Heart right ventricle (tissue), 16 donors: ENCODE measurements at regions not wholly inside any gene's neighbourhood (a gene's known extent, or its start where the extent isn't known, plus 50 kb on each side); places are given as distances from the start of the nearest gene placed in this dataset.

Experiments used
- ATAC-seq, 8 donors: fragments of 200-7000 bp; cut with Tn5 transposase; one replicate each; pipeline ENCODE4 v1.9.1; 2020; ENCODE audit warnings: mild to moderate bottlenecking in 8 of 8, moderate library complexity in 8 of 8, moderate number of reproducible peaks in 1 of 8
- DNase-seq, 2 donors: peaks; one replicate each; pipeline ENCODE4 v3.0.0-alpha.2; 2020
- H3K27ac ChIP-seq, 10 donors: fragments of 200-600 bp; sonication (generic) in 2 of 10; one replicate each; pipeline versions ENCODE4 v1.5.0 to v1.8.0; 2020 to 2022; ENCODE audit warnings: mild to moderate bottlenecking in 3 of 10
- H3K27me3 ChIP-seq, 7 donors: fragments of 200-600 bp; one replicate each; pipeline ENCODE4 v1.8.0; 2021 to 2022; ENCODE audit warnings: mild to moderate bottlenecking in 2 of 7
- H3K36me3 ChIP-seq, 9 donors: fragments of 200-600 bp; sonication (generic) in 1 of 9; one replicate each; pipeline versions ENCODE4 v1.5.0 to v1.8.0; 2020 to 2022; ENCODE audit warnings: mild to moderate bottlenecking in 2 of 9
- H3K4me1 ChIP-seq, 9 donors: fragments of 200-600 bp; sonication (generic) in 1 of 9; one replicate each; pipeline versions ENCODE4 v1.5.0 to v1.8.0; 2020 to 2022; ENCODE audit warnings: mild to moderate bottlenecking in 4 of 9
- H3K4me3 ChIP-seq, 10 donors: fragments of 200-600 bp; sonication (generic) in 2 of 10; one replicate each; pipeline versions ENCODE4 v1.5.0 to v1.8.0; 2020 to 2022; ENCODE audit warnings: mild to moderate bottlenecking in 7 of 10, moderate library complexity in 2 of 10
- H3K9me3 ChIP-seq, 11 donors: fragments of 200-600 bp in 10 of 11; sonication (generic) in 2 of 11; one replicate each; pipeline versions ENCODE4 v1.5.0 to v1.8.0; 2013 to 2022; ENCODE audit warnings: mild to moderate bottlenecking in 2 of 11, control low read depth in 1 of 11, moderate library complexity in 1 of 11
- WGBS, 2 donors: extraction: QIAGEN DNeasy Blood & Tissue Kit; methylation state at CpG; one replicate each; pipeline ENCODE4 v1.1.7; 2013; ENCODE audit warnings: inconsistent platforms in 1 of 2; 5-methylcytosine and 5-hydroxymethylcytosine counted together
- intact Hi-C, 10 donors: fragments of 100-400 bp; cut with DNase I; formaldehyde crosslinking; loops; one replicate each; pipeline versions ENCODE4 v1.11.1 to v1.14.2; 2022
- TF ChIP-seq, protein P1 (sequence below), 9 donors: fragments of 200-600 bp; sonication (generic) in 2 of 9; IDR thresholded peaks; one replicate each; pipeline versions ENCODE4 v1.5.0 to v1.8.0; 2021 to 2022; ENCODE audit warnings: antibody characterized with exemption in 9 of 9, mild to moderate bottlenecking in 5 of 9, moderate library complexity in 1 of 9
- donor health status: Arrhythmogenic right ventricular cardiomyopathy.
- donor health status: ischemic (EF 13 %, LVEDD 7.1; RV severe dilation, severe dysfunction).
- donor health status: healthy with polysubstance abuse.
- donor health status: DM: no; HTN: yes; CAD: no.
- donor health status: DM: no; HTN: no; CAD: no.
- donor health status: ischemic (EF 25% LVEDD 6.9; RV normal size, moderate dysfunction).
- donor health status: ischemic (EF 25% LVEDD 5.7; RV mildly dilated, moderate dysfunction).
- donor health status: healthy.
- donor health status: DM: yes; HTN: yes; CAD: no.
- donor health status: Ischemic cardiomyopathy.
- donor health status: ischemic (EF 35%, LVEDD 5.7; RV mildly dilated, moderate dysfunction).
- donor health status: nonischemic (EF 11% LVEDD 7.7; RV severe dilation, severe dysfunction).
- donor health status: DM: yes; HTN: yes; CAD: no.
- donor health status: PGD.
- donor health status: ischemic (EF 29% LVEDD 5.4; RV normal size, mild dysfunction).
- donor health status: nonischemic (EF 23%, LVEDD 6.1; RV moderate dilation, normal function).

DNA sequence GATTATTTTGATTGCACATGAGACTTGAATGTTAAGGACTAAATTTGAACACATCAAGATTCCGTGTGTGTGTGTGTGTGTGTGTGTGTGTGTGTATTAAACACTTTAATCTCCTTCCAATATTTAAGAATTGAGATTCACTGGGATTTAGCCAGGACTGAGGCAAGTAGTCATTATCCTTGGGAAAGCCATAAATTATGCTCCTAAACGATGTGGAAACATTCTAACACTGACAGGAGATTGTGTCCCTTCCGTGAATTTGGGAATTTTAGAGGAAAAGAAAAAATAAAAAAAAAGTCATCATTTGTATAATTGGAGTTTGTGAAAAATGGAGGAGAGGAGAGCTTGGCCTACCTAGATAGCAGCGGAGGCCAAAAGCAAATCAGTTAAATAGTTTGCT, 212.9 kb downstream of the DUSP6 start:
- intact Hi-C loops = loop anchor here in 1 of 10 donors (5.0 kb wide), 1 partner anchor 213 kb away; the partner anchor contains the start of gene DUSP6

DNA sequence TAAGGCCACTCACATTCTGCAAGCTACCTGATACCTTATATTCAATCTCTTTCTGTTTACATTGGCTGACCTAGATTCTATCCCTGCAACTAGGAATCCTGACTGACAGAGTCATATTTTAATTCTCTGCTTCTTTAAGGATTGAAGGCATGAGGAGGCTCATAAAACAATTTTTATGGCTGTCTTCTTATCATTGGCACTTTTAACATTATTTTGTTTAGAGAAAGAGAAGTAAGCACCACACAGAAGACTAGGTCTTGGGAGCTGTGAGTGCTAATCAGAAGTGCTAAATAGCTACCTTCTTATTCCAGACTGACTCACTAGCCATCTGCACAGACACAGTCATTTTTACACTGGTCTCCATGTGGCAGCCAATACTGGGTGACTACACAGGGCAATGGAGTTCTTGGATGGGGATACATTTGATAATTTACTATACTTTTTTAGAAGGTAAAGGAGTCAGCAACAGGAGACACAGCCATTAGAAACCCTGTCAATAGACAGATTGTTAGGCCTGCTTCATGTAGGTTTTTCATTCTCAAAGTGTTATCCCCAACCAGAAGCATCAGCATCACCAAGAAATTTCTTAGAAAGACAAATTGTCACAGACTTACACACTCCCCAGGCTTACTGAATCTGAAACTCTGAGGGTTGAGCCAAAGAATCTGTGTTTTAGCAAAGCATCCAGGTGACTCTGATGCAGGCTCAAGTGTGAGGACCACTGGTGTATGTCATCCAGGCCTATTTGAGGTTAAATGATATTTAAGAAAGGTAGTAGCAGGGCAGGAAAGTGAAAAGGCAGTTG, 214.1 kb downstream of the DUSP6 start:
- H3K4me1 ChIP-seq = peaks cover 0 to 43% (median 18%) of the 10 kb centered on the region in 9 donors
- H3K27ac ChIP-seq = peak overlapping the region in 1 of 10 donors; percentile 1
- TF ChIP-seq, protein P1, sequence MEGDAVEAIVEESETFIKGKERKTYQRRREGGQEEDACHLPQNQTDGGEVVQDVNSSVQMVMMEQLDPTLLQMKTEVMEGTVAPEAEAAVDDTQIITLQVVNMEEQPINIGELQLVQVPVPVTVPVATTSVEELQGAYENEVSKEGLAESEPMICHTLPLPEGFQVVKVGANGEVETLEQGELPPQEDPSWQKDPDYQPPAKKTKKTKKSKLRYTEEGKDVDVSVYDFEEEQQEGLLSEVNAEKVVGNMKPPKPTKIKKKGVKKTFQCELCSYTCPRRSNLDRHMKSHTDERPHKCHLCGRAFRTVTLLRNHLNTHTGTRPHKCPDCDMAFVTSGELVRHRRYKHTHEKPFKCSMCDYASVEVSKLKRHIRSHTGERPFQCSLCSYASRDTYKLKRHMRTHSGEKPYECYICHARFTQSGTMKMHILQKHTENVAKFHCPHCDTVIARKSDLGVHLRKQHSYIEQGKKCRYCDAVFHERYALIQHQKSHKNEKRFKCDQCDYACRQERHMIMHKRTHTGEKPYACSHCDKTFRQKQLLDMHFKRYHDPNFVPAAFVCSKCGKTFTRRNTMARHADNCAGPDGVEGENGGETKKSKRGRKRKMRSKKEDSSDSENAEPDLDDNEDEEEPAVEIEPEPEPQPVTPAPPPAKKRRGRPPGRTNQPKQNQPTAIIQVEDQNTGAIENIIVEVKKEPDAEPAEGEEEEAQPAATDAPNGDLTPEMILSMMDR (IDR thresholded peaks at IDR 0.05) = no peak
- no peak for ATAC-seq
- no peaks in the 10 kb centered on the region for H3K9me3 ChIP-seq
- DNase-seq = no peak
- no peaks in the 10 kb centered on the region for H3K36me3 ChIP-seq
- intact Hi-C loops = loop anchor here in 1 of 10 donors (5.0 kb wide), 1 partner anchor 214 kb away; the partner anchor contains the start of gene DUSP6
- H3K4me3 ChIP-seq = no peak overlapping the region
- no peaks in the 10 kb centered on the region for H3K27me3 ChIP-seq

More for the DNA sequence above, 212.9 kb downstream of the DUSP6 start:
- Histone ChIP-seq H3K4me3 (no peak overlapping the region), H3K4me1 (peaks cover 0 to 36% (median 15%) of the 10 kb centered on the region in 9 donors), H3K27ac (peak overlapping the region in 2 of 10 donors; percentile 35 to 72), H3K36me3 (no peaks in the 10 kb centered on the region), H3K27me3 (no peaks in the 10 kb centered on the region), H3K9me3 (no peaks in the 10 kb centered on the region)
- no peak for ATAC-seq
- DNase-seq = no peak
- 91% methylated on average over 4 of the region's 4 CpGs for WGBS, 2 donors
- TF ChIP-seq, protein P1 (IDR thresholded peaks at IDR 0.05) = no peak

DNA sequence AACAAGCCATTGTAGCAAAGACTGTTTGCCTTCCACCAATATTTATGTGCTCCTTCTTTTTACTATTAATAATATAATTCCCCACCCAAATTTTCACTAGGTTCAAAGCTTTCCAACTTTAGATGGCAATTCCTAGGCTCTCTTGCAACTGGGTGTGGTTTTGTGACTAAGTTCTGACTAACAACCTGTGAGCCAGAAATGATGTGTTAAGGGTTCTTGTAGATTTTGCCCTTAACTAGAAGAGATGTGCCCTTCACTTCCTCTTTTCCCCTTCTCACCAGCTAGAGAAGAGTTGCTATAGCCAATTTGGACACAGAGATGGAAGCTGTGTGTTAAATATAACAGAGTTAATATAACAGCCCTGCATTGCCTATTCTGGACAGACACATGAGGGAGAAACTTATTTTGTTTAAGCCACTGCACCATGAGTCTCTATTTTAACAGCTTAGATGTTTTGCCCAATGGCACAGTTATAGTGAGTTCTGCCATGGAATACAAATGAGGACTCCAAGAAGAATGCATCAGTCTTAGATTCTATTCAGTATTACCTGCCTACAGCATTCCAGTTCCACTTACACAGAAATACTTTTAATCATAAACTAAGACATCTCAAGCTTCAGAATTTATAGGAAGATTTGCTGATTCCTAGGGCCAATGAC, 216.2 kb downstream of the DUSP6 start:
- peak in 1 of 8 donors; percentile 32 for ATAC-seq
- Histone ChIP-seq H3K27me3 (no peaks in the 10 kb centered on the region), H3K27ac (no peak overlapping the region), H3K36me3 (no peaks in the 10 kb centered on the region), H3K9me3 (no peaks in the 10 kb centered on the region), H3K4me1 (peaks cover 0 to 24% (median 11%) of the 10 kb centered on the region in 9 donors), H3K4me3 (no peak overlapping the region)
- no peak for DNase-seq
- intact Hi-C loops = loop anchor here in 1 of 10 donors (5.0 kb wide), 1 partner anchor 216 kb away; the partner anchor contains the start of gene DUSP6
- TF ChIP-seq, protein P1 (IDR thresholded peaks at IDR 0.05) = no peak

DNA sequence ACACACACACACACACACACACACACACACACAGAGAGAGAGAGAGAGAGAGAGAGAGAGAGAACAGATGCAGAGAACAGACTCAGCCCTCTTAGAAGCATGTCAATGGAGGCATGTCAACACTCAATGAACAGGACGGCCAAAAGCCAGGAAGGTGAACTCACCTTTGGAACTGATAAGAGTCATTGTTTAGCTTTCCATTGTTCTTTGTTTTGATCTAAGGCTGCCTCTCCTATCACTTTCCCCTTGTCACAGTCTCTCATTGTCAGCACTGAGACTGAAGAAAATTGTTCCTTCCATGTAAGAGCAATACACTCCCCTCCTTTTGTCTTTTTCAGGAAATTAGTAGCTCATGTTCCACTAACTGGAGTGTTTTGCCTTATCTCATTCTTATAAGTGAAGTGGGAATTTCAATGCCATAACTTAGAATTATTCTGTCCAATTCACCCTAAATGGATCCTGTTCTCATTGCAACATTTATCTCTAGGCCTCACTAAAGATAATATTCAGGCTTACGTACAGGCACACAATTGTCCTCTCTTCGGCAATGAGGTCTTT, 218.0 kb downstream of the DUSP6 start:
- 20 to 34% methylated on average over 3 of the region's 3 CpGs for WGBS, 2 donors
- no peaks in the 10 kb centered on the region for H3K9me3 ChIP-seq
- peaks cover 0 to 14% (median 7%) of the 10 kb centered on the region in 9 donors for H3K4me1 ChIP-seq
- H3K36me3 ChIP-seq = no peaks in the 10 kb centered on the region
- DNase-seq (no peak), ATAC-seq (peak in 7 of 8 donors; percentile 49 to 84 (median 81))
- TF ChIP-seq, protein P1 (IDR thresholded peaks at IDR 0.05) = no peak
- H3K27ac ChIP-seq = peak overlapping the region in 5 of 10 donors; percentile 11 to 59 (median 42)
- intact Hi-C loops = no loop called here
- no peak overlapping the region for H3K4me3 ChIP-seq
- no peaks in the 10 kb centered on the region for H3K27me3 ChIP-seq
